ENCODE measurements at regions not wholly inside any gene's neighbourhood (a gene's known extent, or its start where the extent isn't known, plus 50 kb on each side); places are given as distances from the start of the nearest gene placed in this dataset.

DNA sequence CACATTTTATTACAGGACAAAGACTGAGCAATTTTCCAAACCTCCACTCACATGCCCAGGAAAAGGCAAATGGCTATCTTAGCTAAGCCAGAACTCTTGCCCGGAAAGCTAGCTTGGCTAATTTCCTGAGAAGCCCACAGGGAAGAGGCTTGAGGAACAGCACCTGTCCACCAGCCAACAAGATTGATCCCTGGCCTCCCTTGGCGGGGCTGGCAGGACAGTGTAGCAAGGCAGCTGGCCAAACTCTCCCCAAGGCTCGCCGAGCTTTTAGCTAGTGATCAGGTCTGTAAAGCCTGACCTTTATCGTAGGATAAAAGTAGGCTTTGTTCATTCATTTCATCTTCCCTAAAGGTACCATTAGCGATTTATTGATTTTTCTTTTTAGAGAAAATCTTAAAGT, 101.4 kb downstream of the UQCRFS1 start:
- no peak for TF ChIP-seq POLR2A (IDR thresholded peaks at IDR 0.05)
- TF ChIP-seq CTCF (IDR thresholded peaks at IDR 0.05 in 8 of 11, conservative IDR thresholded peaks at IDR 0.05 in 3 of 11) = no peak
- no peak for TF ChIP-seq POLR2AphosphoS5 (IDR thresholded peaks at IDR 0.05)

Measured in spleen (tissue), 7 donors.